Panc1 (cell line): ENCODE measurements at regions not wholly inside any gene's neighbourhood (a gene's known extent, or its start where the extent isn't known, plus 50 kb on each side); places are given as distances from the start of the nearest gene placed in this dataset.

Experiments used
- POLR2AphosphoS5 ChIP-seq: IDR thresholded peaks from 2 replicates; pipeline ENCODE4 v1.6.1; 2012; ENCODE audit warnings: mild to moderate bottlenecking, low read depth, low read length, moderate library complexity
- SIN3A ChIP-seq: IDR thresholded peaks from 2 replicates; pipeline ENCODE4 v1.6.1; 2012; ENCODE audit warnings: low read depth, mild to moderate bottlenecking, low read length, moderate library complexity, borderline replicate concordance; ENCODE audit not compliant: insufficient read depth
- TCF7L2 ChIP-seq: IDR thresholded peaks from 2 replicates; pipeline ENCODE4 v1.6.1; 2011; ENCODE audit warnings: mild to moderate bottlenecking, low read depth, low read length, inconsistent platforms
- TF ChIP-seq, protein P1 (sequence below): fragments of 450-650 bp; IDR thresholded peaks from 2 replicates; pipeline ENCODE4 v1.5.1; 2017; ENCODE audit warnings: mild to moderate bottlenecking
- TF ChIP-seq, protein P2 (sequence below), 2 experiments: IDR thresholded peaks; 2 replicates each; pipeline ENCODE4 v1.6.1; 2011 to 2012; ENCODE audit warnings: low read depth in 2 of 2, control low read depth in 1 of 2, low read length in 1 of 2, mild to moderate bottlenecking in 1 of 2, moderate library complexity in 1 of 2; ENCODE audit not compliant: insufficient read depth in 1 of 2

DNA sequence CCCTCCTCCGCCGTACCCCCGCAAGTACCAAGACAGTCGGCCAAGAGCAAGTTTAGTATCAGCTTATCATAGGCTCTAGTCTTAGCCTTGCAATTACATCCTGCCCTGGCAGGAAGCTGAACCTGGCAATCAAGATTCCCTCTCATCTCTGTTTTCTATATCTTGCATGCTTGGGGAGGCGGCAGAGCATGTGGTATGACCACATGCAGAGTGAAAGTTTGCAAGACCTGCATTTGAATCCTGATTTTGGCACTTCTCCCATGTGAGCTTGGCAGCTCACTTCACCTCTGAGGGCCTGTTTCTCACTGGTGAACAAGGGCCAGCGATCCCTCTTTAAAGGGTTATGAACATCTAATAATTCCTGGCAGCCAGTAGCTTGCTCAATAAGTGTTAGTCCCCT is 106.1 kb upstream of the FRMD4B start:
- TF ChIP-seq, protein P1, sequence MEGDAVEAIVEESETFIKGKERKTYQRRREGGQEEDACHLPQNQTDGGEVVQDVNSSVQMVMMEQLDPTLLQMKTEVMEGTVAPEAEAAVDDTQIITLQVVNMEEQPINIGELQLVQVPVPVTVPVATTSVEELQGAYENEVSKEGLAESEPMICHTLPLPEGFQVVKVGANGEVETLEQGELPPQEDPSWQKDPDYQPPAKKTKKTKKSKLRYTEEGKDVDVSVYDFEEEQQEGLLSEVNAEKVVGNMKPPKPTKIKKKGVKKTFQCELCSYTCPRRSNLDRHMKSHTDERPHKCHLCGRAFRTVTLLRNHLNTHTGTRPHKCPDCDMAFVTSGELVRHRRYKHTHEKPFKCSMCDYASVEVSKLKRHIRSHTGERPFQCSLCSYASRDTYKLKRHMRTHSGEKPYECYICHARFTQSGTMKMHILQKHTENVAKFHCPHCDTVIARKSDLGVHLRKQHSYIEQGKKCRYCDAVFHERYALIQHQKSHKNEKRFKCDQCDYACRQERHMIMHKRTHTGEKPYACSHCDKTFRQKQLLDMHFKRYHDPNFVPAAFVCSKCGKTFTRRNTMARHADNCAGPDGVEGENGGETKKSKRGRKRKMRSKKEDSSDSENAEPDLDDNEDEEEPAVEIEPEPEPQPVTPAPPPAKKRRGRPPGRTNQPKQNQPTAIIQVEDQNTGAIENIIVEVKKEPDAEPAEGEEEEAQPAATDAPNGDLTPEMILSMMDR, result no peak
- TF ChIP-seq POLR2AphosphoS5, result no peak
- TF ChIP-seq, protein P2, sequence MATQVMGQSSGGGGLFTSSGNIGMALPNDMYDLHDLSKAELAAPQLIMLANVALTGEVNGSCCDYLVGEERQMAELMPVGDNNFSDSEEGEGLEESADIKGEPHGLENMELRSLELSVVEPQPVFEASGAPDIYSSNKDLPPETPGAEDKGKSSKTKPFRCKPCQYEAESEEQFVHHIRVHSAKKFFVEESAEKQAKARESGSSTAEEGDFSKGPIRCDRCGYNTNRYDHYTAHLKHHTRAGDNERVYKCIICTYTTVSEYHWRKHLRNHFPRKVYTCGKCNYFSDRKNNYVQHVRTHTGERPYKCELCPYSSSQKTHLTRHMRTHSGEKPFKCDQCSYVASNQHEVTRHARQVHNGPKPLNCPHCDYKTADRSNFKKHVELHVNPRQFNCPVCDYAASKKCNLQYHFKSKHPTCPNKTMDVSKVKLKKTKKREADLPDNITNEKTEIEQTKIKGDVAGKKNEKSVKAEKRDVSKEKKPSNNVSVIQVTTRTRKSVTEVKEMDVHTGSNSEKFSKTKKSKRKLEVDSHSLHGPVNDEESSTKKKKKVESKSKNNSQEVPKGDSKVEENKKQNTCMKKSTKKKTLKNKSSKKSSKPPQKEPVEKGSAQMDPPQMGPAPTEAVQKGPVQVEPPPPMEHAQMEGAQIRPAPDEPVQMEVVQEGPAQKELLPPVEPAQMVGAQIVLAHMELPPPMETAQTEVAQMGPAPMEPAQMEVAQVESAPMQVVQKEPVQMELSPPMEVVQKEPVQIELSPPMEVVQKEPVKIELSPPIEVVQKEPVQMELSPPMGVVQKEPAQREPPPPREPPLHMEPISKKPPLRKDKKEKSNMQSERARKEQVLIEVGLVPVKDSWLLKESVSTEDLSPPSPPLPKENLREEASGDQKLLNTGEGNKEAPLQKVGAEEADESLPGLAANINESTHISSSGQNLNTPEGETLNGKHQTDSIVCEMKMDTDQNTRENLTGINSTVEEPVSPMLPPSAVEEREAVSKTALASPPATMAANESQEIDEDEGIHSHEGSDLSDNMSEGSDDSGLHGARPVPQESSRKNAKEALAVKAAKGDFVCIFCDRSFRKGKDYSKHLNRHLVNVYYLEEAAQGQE (IDR thresholded peaks at IDR 0.05; ENCODE audit: insufficient read depth in 1 of 2, low read depth in 2 of 2, low read length in 1 of 2), result no peak
- no peak for TF ChIP-seq SIN3A
- TF ChIP-seq TCF7L2, result no peak
